Activated CD8-positive, alpha-beta memory T cell treated with anti-CD3 and anti-CD28 coated beads for 48 hours (primary cell): ENCODE measurements at regions not wholly inside any gene's neighbourhood (a gene's known extent, or its start where the extent isn't known, plus 50 kb on each side); places are given as distances from the start of the nearest gene placed in this dataset.

ENCODE experiments used
- DNase-seq, 3 experiments: peaks; one replicate each; pipeline ENCODE4 v3.0.0-alpha.2; 2020; ENCODE audit warnings: low read depth in 2 of 3, low spot score in 2 of 3

GRCh38 chr16:73887911-73888310, 408.7 kb upstream of the PSMD7 start:
- DNase-seq: no peak

- no peak for DNase-seq
Observed at GRCh38 chr16:73886426-73886825, 410.2 kb upstream of the PSMD7 start.

GRCh38 chr16:73885319-73885718, 411.3 kb upstream of the PSMD7 start:
- DNase-seq: no peak

GRCh38 chr16:73883841-73884240, 412.8 kb upstream of the PSMD7 start:
- no peak for DNase-seq

GRCh38 chr16:73883126-73883525, 413.5 kb upstream of the PSMD7 start:
- DNase-seq: no peak

- DNase-seq: no peak
Observed at GRCh38 chr16:73882651-73883050, 414.0 kb upstream of the PSMD7 start.

GRCh38 chr16:73882033-73882432, 414.6 kb upstream of the PSMD7 start:
- no peak for DNase-seq

- no peak for DNase-seq
Observed at GRCh38 chr16:73879621-73880020, 417.0 kb upstream of the PSMD7 start.

GRCh38 chr16:73878611-73879010, 418.0 kb upstream of the PSMD7 start:
- DNase-seq: no peak

GRCh38 chr16:73877150-73877549, 419.5 kb upstream of the PSMD7 start:
- no peak for DNase-seq

GRCh38 chr16:73875996-73876690, 420.5 kb upstream of the PSMD7 start:
- DNase-seq: no peak

GRCh38 chr16:73874324-73874723, 422.3 kb upstream of the PSMD7 start:
- no peak for DNase-seq

- no peak for DNase-seq
Observed at GRCh38 chr16:73873643-73874042, 423.0 kb upstream of the PSMD7 start.

- no peak for DNase-seq
Observed at GRCh38 chr16:73872856-73873255, 423.8 kb upstream of the PSMD7 start.

GRCh38 chr16:73871088-73871733, 425.4 kb upstream of the PSMD7 start:
- no peak for DNase-seq

GRCh38 chr16:73869126-73869525, 427.5 kb upstream of the PSMD7 start:
- no peak for DNase-seq

- no peak for DNase-seq
Observed at GRCh38 chr16:73864868-73865267, 431.7 kb upstream of the PSMD7 start.

- no peak for DNase-seq
Observed at GRCh38 chr16:73858326-73858725, 438.3 kb upstream of the PSMD7 start.

GRCh38 chr16:73853968-73854367, 442.6 kb upstream of the PSMD7 start:
- DNase-seq: no peak

GRCh38 chr16:73852561-73852960, 444.1 kb upstream of the PSMD7 start:
- DNase-seq: no peak

- DNase-seq: no peak
Observed at GRCh38 chr16:73848993-73849392, 447.6 kb upstream of the PSMD7 start.

GRCh38 chr16:73847090-73847489, 449.5 kb upstream of the PSMD7 start:
- no peak for DNase-seq

- DNase-seq: no peak
Observed at GRCh38 chr16:73846356-73846755, 450.3 kb upstream of the PSMD7 start.
